Right lobe of liver (tissue), 6 donors: ENCODE measurements at regions not wholly inside any gene's neighbourhood (a gene's known extent, or its start where the extent isn't known, plus 50 kb on each side); places are given as distances from the start of the nearest gene placed in this dataset.
A peak's percentile ranks its signal among the peaks of the same experiment; 100 is the strongest.

ENCODE experiments used
- ATAC-seq, 4 donors: fragments of 200-7000 bp; cut with Tn5 transposase; one replicate each; pipeline ENCODE4 v1.9.1; 2020; ENCODE audit warnings: mild to moderate bottlenecking in 4 of 4, moderate library complexity in 4 of 4
- DNase-seq, 3 donors: peaks; one replicate each; pipeline ENCODE4 v3.0.0-alpha.2; 2020
- H3K27ac ChIP-seq, 3 donors: fragments of 200-600 bp; one replicate each; pipeline ENCODE4 v1.8.0; 2022
- H3K27me3 ChIP-seq, 2 donors: fragments of 200-600 bp; one replicate each; pipeline ENCODE4 v1.8.0; 2022
- H3K36me3 ChIP-seq, 4 donors: fragments of 200-600 bp; sonication (generic) in 1 of 4; one replicate each; pipeline versions ENCODE4 v1.5.1 to v1.8.0; 2017 to 2022; ENCODE audit warnings: control low read depth in 1 of 4
- H3K4me1 ChIP-seq, 4 donors: fragments of 200-600 bp; sonication (generic) in 1 of 4; one replicate each; pipeline versions ENCODE4 v1.5.1 to v1.8.0; 2017 to 2022; ENCODE audit warnings: control low read depth in 1 of 4
- H3K4me3 ChIP-seq, 3 donors: fragments of 200-600 bp; one replicate each; pipeline ENCODE4 v1.8.0; 2022
- H3K9me3 ChIP-seq, 4 donors: fragments of 200-600 bp; sonication (generic) in 1 of 4; one replicate each; pipeline versions ENCODE4 v1.5.1 to v1.8.0; 2017 to 2022; ENCODE audit warnings: control low read depth in 1 of 4
- POLR2A ChIP-seq: fragments of 450-650 bp; IDR thresholded peaks from one replicate; pipeline ENCODE4 v1.6.1; 2017; ENCODE audit warnings: antibody characterized with exemption, mild to moderate bottlenecking
- WGBS: methylation state at CpG from one replicate; pipeline ENCODE4 v1.1.6; 2018; ENCODE audit warnings: low coverage, low lambda C conversion rate; ENCODE audit not compliant: insufficient coverage; ENCODE audit errors: missing lambda C conversion rate; 5-methylcytosine and 5-hydroxymethylcytosine counted together
- intact Hi-C, 2 donors: fragments of 100-400 bp; cut with DNase I; formaldehyde crosslinking; loops; one replicate each; pipeline versions ENCODE4 v1.11.2 to v1.14.1; 2022
- TF ChIP-seq, protein P1 (sequence below), 4 donors: fragments of 200-600 bp in 3 of 4; fragments of 450-650 bp in 1 of 4; IDR thresholded peaks; one replicate each; pipeline versions ENCODE4 v1.5.1 to v1.8.0; 2016 to 2022; ENCODE audit warnings: antibody characterized with exemption in 4 of 4, mild to moderate bottlenecking in 2 of 4
- donor health status: DM: no; HTN: yes; CAD: no.
- donor health status: DM: no; HTN: no; CAD: no.
- donor health status: DM: no; HTN: no; CAD: no.
- donor health status: DM: no; HTN: yes; CAD: no.
- donor health status: DM: no; HTN: yes; CAD: no.

DNA sequence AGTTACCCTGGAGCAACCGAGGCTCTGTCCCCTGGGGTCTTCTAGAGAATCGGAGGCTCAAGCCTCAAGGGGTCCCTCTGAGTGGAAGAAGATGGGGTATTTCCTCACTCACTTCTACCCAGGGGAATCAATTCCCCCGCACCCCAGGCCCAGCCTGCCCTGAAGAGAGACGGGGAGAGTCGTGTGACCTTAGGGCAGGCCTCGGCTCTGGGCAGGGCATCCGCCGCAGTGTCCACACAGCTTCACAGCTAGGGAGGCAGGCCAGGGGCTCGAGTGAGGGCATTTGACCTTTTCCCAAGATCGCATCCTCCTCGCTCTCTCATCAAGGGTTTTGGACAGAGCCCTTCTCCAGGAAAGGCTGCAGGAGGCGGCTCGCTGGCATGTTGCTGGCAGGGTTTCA, 57.9 kb upstream of the CNOT6 start:
- TF ChIP-seq POLR2A, result no peak
- TF ChIP-seq, protein P1, sequence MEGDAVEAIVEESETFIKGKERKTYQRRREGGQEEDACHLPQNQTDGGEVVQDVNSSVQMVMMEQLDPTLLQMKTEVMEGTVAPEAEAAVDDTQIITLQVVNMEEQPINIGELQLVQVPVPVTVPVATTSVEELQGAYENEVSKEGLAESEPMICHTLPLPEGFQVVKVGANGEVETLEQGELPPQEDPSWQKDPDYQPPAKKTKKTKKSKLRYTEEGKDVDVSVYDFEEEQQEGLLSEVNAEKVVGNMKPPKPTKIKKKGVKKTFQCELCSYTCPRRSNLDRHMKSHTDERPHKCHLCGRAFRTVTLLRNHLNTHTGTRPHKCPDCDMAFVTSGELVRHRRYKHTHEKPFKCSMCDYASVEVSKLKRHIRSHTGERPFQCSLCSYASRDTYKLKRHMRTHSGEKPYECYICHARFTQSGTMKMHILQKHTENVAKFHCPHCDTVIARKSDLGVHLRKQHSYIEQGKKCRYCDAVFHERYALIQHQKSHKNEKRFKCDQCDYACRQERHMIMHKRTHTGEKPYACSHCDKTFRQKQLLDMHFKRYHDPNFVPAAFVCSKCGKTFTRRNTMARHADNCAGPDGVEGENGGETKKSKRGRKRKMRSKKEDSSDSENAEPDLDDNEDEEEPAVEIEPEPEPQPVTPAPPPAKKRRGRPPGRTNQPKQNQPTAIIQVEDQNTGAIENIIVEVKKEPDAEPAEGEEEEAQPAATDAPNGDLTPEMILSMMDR (IDR thresholded peaks at IDR 0.05), result no peak
- WGBS, result 29% methylated on average over 3 of the region's 13 CpGs

DNA sequence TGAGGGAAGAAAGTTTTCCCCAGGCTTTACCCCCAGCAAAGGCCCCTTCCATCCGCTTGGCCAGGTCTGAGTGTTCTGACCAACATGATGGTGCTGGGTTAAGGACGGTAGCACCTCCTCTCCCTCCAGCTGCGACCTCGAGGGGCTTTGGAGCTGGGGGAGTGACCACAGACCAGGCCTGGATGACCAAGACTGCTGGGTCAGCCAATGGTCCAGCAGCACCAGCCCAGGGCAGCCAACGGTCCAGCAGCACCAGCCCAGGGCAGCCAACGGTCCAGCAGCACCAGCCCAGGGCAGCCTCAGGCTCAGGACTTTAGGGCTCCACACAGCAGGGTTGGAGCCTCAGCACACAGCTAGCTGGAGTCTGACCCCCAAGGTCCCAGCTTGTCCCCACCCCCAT, 57.2 kb upstream of the CNOT6 start:
- no peak for ATAC-seq
- H3K27ac ChIP-seq, result no peak overlapping the region
- TF ChIP-seq POLR2A, result no peak
- TF ChIP-seq, protein P1 (IDR thresholded peaks at IDR 0.05), result no peak
- 100% methylated on average over 1 of the region's 6 CpGs for WGBS
- no peaks in the 10 kb centered on the region for H3K9me3 ChIP-seq
- H3K4me3 ChIP-seq, result no peak overlapping the region
- H3K36me3 ChIP-seq, result no peaks in the 10 kb centered on the region
- H3K4me1 ChIP-seq, result no peaks in the 10 kb centered on the region
- H3K27me3 ChIP-seq, result no peaks in the 10 kb centered on the region
- intact Hi-C loops, result no loop called here
- DNase-seq, result no peak

More for the DNA sequence above, 57.9 kb upstream of the CNOT6 start:
- Histone ChIP-seq H3K4me3 (no peak overlapping the region), H3K27ac (no peak overlapping the region), H3K27me3 (no peaks in the 10 kb centered on the region), H3K9me3 (no peaks in the 10 kb centered on the region), H3K36me3 (no peaks in the 10 kb centered on the region), H3K4me1 (no peaks in the 10 kb centered on the region)
- DNase-seq (no peak), ATAC-seq (no peak)
- intact Hi-C loops, result no loop called here

DNA sequence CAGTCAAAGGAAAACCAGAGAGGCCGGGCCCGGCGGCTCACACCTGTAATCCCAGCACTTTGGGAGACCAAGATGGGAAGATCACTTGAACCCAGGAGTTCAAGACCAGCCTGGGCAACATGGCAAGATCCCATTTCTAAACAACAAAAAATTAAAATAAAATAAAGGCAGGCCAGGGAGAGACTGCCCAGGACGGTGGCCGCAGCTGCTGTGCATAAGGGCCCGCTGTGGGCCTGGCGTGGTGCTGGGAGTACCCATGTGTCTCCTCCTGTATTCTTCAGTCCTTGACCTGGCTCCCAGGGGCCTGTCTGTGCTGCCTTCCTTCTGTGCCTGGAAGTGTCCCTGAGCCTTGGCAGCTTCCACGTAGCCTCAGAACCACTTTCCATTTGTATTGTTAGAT, 56.8 kb upstream of the CNOT6 start:
- H3K27ac ChIP-seq, result no peak overlapping the region
- H3K36me3 ChIP-seq, result no peaks in the 10 kb centered on the region
- TF ChIP-seq, protein P1 (IDR thresholded peaks at IDR 0.05), result no peak
- no peak for TF ChIP-seq POLR2A
- ATAC-seq, result no peak
- no peaks in the 10 kb centered on the region for H3K27me3 ChIP-seq
- intact Hi-C loops, result no loop called here
- no peaks in the 10 kb centered on the region for H3K9me3 ChIP-seq
- 80% methylated on average over 5 of the region's 8 CpGs for WGBS
- no peaks in the 10 kb centered on the region for H3K4me1 ChIP-seq
- H3K4me3 ChIP-seq, result no peak overlapping the region
- no peak for DNase-seq

DNA sequence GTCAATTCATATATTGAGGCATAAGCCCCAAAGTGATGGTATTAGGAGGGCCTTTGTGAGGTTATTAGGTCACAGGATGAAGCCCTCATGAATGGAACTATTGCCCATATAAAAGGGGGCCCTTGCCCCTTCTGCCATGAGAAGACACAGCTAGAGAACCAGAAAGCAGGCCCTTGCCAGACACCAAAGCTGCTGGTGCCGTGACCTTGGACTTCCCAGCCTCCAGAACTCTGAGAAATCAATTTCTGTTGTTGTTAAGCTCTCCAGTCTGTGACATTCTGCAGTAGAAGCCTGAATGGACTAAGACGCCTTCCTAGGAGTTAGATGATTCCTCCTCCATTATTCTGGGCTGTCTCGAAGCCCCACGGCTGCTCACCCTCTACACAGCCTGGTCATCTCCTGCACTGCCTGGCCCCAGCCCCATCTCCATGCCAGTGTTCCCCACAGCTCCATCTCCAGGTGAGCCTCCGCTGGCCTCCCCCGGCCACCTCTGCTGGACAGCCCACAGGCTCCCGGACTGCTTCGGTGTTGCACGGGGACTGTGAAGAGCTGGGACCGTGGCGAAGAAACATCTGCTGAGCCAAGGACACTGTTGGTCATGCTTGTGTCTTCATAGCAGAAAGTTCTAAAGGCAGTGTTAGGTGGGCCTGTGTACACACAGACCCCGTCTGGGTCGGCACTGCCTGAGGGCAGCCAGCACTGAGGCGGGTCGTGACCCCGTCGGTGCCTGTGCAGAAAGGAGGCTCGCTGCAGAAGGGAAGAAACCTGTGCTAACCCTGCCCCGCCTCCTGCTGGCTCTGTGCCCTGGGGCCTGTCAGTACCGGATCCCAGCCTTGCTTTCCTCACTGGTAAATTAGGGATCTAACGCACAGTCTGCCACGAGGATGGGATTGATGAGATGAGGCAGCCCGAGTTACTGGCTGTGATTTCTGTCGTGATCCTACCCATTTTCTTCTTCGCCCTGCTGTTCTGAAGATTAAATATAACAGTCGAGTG, 55.1 kb upstream of the CNOT6 start:
- ATAC-seq (peak in 1 of 4 donors; percentile 8), DNase-seq (no peak)
- 87% methylated on average over 7 of the region's 26 CpGs for WGBS
- Histone ChIP-seq H3K9me3 (no peaks in the 10 kb centered on the region), H3K36me3 (no peaks in the 10 kb centered on the region), H3K4me1 (no peaks in the 10 kb centered on the region), H3K27ac (no peak overlapping the region), H3K27me3 (no peaks in the 10 kb centered on the region), H3K4me3 (no peak overlapping the region)
- TF ChIP-seq, protein P1 (IDR thresholded peaks at IDR 0.05), result no peak
- TF ChIP-seq POLR2A, result no peak
- intact Hi-C loops, result no loop called here
